NCI-H69 (cell line): ENCODE measurements at regions not wholly inside any gene's neighbourhood (a gene's known extent, or its start where the extent isn't known, plus 50 kb on each side); places are given as distances from the start of the nearest gene placed in this dataset.
"Not testable (repeated sequence)": the region's sequence is repeated elsewhere in the genome, so short reads cannot be mapped to it uniquely, and the experiment has no call there.

ENCODE experiments used
- DNase-seq: peaks from one replicate; lab custom pipeline; 2025; lab: John Stamatoyannopoulos, UW

- DNase-seq = no peak
Measured at GRCh38 chrX:94834226-94834625, 1160.2 kb downstream of the FAM133A start.

GRCh38 chrX:94850811-94851210 lies 1176.8 kb downstream of the FAM133A start:
- DNase-seq = peak; percentile 78

GRCh38 chrX:94854251-94854650 lies 1180.2 kb downstream of the FAM133A start:
- no peak for DNase-seq

GRCh38 chrX:94862470-94862869 lies 1188.5 kb downstream of the FAM133A start:
- DNase-seq = not testable (repeated sequence)

- DNase-seq = no peak
Measured at GRCh38 chrX:94871640-94872039, 1197.6 kb downstream of the FAM133A start.

- no peak for DNase-seq
Measured at GRCh38 chrX:94901849-94902248, 1227.8 kb downstream of the FAM133A start.

GRCh38 chrX:94908171-94908570 lies 1234.2 kb downstream of the FAM133A start:
- peak; percentile 3 for DNase-seq

- no peak for DNase-seq
Measured at GRCh38 chrX:94908648-94909047, 1234.6 kb downstream of the FAM133A start.

- DNase-seq = peak; percentile 6
Measured at GRCh38 chrX:94914235-94914634, 1240.2 kb downstream of the FAM133A start.

GRCh38 chrX:94932278-94932965 lies 1258.4 kb downstream of the FAM133A start:
- no peak for DNase-seq

GRCh38 chrX:94936722-94937121 lies 1262.7 kb downstream of the FAM133A start:
- DNase-seq = no peak

GRCh38 chrX:94937491-94937890 lies 1263.5 kb downstream of the FAM133A start:
- no peak for DNase-seq

GRCh38 chrX:94942603-94943002 lies 1268.6 kb downstream of the FAM133A start:
- no peak for DNase-seq

- DNase-seq = not testable (repeated sequence)
Measured at GRCh38 chrX:94946137-94946536, 1272.1 kb downstream of the FAM133A start.

- peak; percentile 57 for DNase-seq
Measured at GRCh38 chrX:94961730-94962129, 1287.7 kb downstream of the FAM133A start.

- peak; percentile 8 for DNase-seq
Measured at GRCh38 chrX:94977562-94977961, 1303.6 kb downstream of the FAM133A start.

- peak; percentile 6 for DNase-seq
Measured at GRCh38 chrX:94977986-94978385, 1304.0 kb downstream of the FAM133A start.
